WTC11 (cell line): ENCODE measurements at regions not wholly inside any gene's neighbourhood (a gene's known extent, or its start where the extent isn't known, plus 50 kb on each side); places are given as distances from the start of the nearest gene placed in this dataset.
A peak's percentile ranks its signal among the peaks of the same experiment; 100 is the strongest.

Source experiments
- ATAC-seq: fragments of 200-7000 bp; cut with Tn5 transposase; 2 replicates; pipeline ENCODE4 v1.10.0; 2021; ENCODE audit warnings: mild to moderate bottlenecking, moderate library complexity
- CTCF ChIA-PET: fragments of 300-600 bp; sonication (Branson Sonifier 250); formaldehyde crosslinking; loops from one replicate; lab custom pipeline; 2021; ENCODE audit warnings: antibody characterized with exemption; lab: Charles Lee
- POLR2A ChIA-PET: fragments of 350-600 bp; sonication (Branson Sonifier 250); formaldehyde crosslinking; loops from one replicate; lab custom pipeline; 2021; ENCODE audit warnings: antibody characterized with exemption; lab: Charles Lee
- DNase-seq: peaks from one replicate; pipeline ENCODE4 v3.0.0; 2021; ENCODE audit warnings: low spot score
- H3K27ac Mint-ChIP-seq: 2 replicates; pipeline ENCODE4 v1.8.0; 2021; ENCODE audit warnings: mixed read lengths
- H3K27me3 Mint-ChIP-seq: 2 replicates; pipeline ENCODE4 v1.8.0; 2021; ENCODE audit warnings: low read depth, mild to moderate bottlenecking, moderate library complexity, mixed read lengths
- H3K36me3 Mint-ChIP-seq: 2 replicates; pipeline ENCODE4 v1.8.0; 2021; ENCODE audit warnings: mixed read lengths
- H3K4me1 Mint-ChIP-seq: 2 replicates; pipeline ENCODE4 v1.8.0; 2022; ENCODE audit warnings: mixed read lengths
- H3K4me3 Mint-ChIP-seq: 2 replicates; pipeline ENCODE4 v1.8.0; 2021; ENCODE audit warnings: mild to moderate bottlenecking, moderate library complexity, mixed read lengths
- H3K9me3 Mint-ChIP-seq: 2 replicates; pipeline ENCODE4 v1.8.0; 2021; ENCODE audit warnings: mixed read lengths
- CREB1 ChIP-seq: sonication (generic); formaldehyde crosslinking; IDR thresholded peaks from 2 replicates; pipeline ENCODE4 v1.8.0; 2023; ENCODE audit warnings: mild to moderate bottlenecking, missing genetic modification reagents
- E2F4 ChIP-seq: sonication (generic); formaldehyde crosslinking; IDR thresholded peaks from 2 replicates; pipeline ENCODE4 v1.8.1; 2022; ENCODE audit warnings: low read depth, mild to moderate bottlenecking, moderate library complexity, missing genetic modification reagents, borderline replicate concordance
- EMX1 ChIP-seq: fragments of 250-450 bp; sonication (Bioruptor Pico); IDR thresholded peaks from 2 replicates; pipeline ENCODE4 v1.8.0; 2021; ENCODE audit warnings: mild to moderate bottlenecking
- ESRRA ChIP-seq: sonication (generic); formaldehyde crosslinking; IDR thresholded peaks from 2 replicates; pipeline ENCODE4 v1.8.1; 2022; ENCODE audit warnings: mild to moderate bottlenecking, missing genetic modification reagents, borderline replicate concordance
- GRHL2 ChIP-seq: fragments of 250-450 bp; sonication (Bioruptor Pico); IDR thresholded peaks from 2 replicates; pipeline ENCODE4 v1.8.0; 2022; ENCODE audit warnings: mild to moderate bottlenecking, moderate library complexity; ENCODE audit not compliant: insufficient replicate concordance, severe bottlenecking
- JUN ChIP-seq: sonication (generic); formaldehyde crosslinking; IDR thresholded peaks from 2 replicates; pipeline ENCODE4 v1.8.0; 2023; ENCODE audit warnings: mild to moderate bottlenecking, missing genetic modification reagents
- MXD4 ChIP-seq: fragments of 250-450 bp; sonication (Bioruptor Pico); IDR thresholded peaks from 2 replicates; pipeline ENCODE4 v1.8.0; 2021; ENCODE audit warnings: mild to moderate bottlenecking, moderate library complexity, borderline replicate concordance
- MYBL2 ChIP-seq: sonication (generic); formaldehyde crosslinking; IDR thresholded peaks from 2 replicates; pipeline ENCODE4 v1.8.1; 2023; ENCODE audit warnings: mild to moderate bottlenecking, moderate library complexity, missing genetic modification reagents
- NFE2L1 ChIP-seq: sonication (generic); formaldehyde crosslinking; IDR thresholded peaks from 2 replicates; pipeline ENCODE4 v1.8.1; 2023; ENCODE audit warnings: missing genetic modification reagents
- NFYB ChIP-seq: sonication (generic); formaldehyde crosslinking; conservative IDR thresholded peaks from 2 replicates; pipeline ENCODE4 v1.8.0; 2022; ENCODE audit warnings: low read depth, missing genetic modification reagents
- ZBTB21 ChIP-seq: sonication (generic); formaldehyde crosslinking; IDR thresholded peaks from 2 replicates; pipeline ENCODE4 v1.8.1; 2023; ENCODE audit warnings: mild to moderate bottlenecking, missing genetic modification reagents, borderline replicate concordance
- ZBTB43 ChIP-seq: sonication (generic); formaldehyde crosslinking; IDR thresholded peaks from 2 replicates; pipeline ENCODE4 v1.8.1; 2023; ENCODE audit warnings: mild to moderate bottlenecking, missing genetic modification reagents
- ZNF219 ChIP-seq: sonication (generic); formaldehyde crosslinking; IDR thresholded peaks from 2 replicates; pipeline ENCODE4 v1.8.0; 2023; ENCODE audit warnings: missing genetic modification reagents, mild to moderate bottlenecking, borderline replicate concordance
- ZNF396 ChIP-seq: fragments of 250-450 bp; sonication (Bioruptor Pico); IDR thresholded peaks from 2 replicates; pipeline ENCODE4 v1.8.0; 2021; ENCODE audit warnings: mild to moderate bottlenecking, moderate library complexity, borderline replicate concordance
- TF ChIP-seq, protein P1 (sequence below): sonication (generic); formaldehyde crosslinking; IDR thresholded peaks from 2 replicates; pipeline ENCODE4 v1.8.1; 2022; ENCODE audit warnings: mild to moderate bottlenecking, missing genetic modification reagents, moderate library complexity, borderline replicate concordance
- TF ChIP-seq, protein P2 (sequence below): sonication (generic); formaldehyde crosslinking; IDR thresholded peaks from 2 replicates; pipeline ENCODE4 v1.8.0; 2022; ENCODE audit warnings: mild to moderate bottlenecking, missing genetic modification reagents
- TF ChIP-seq, protein P3 (sequence below): sonication (generic); formaldehyde crosslinking; IDR thresholded peaks from 2 replicates; pipeline ENCODE4 v1.8.1; 2023; ENCODE audit warnings: mild to moderate bottlenecking, missing genetic modification reagents, moderate library complexity

GRCh38 chr22:49104434-49104833 lies 723.2 kb downstream of the BRD1 start:
- H3K9me3 Mint-ChIP-seq, result no peaks in the 10 kb centered on the region
- no peak overlapping the region for H3K27ac Mint-ChIP-seq
- TF ChIP-seq NFE2L1 (CRISPR knock-in tag) (no peak), ZBTB43 (CRISPR knock-in tag) (peak; percentile 35; the same call in 1 of the 2 replicates)
- peaks cover 10% of the 10 kb centered on the region for H3K4me1 Mint-ChIP-seq
- DNase-seq (no peak), ATAC-seq (no peak)
- no peaks in the 10 kb centered on the region for H3K27me3 Mint-ChIP-seq
- no peaks in the 10 kb centered on the region for H3K36me3 Mint-ChIP-seq
- no peak overlapping the region for H3K4me3 Mint-ChIP-seq
- POLR2A ChIA-PET, result no interaction called here
- CTCF ChIA-PET, result no interaction called here

DNA sequence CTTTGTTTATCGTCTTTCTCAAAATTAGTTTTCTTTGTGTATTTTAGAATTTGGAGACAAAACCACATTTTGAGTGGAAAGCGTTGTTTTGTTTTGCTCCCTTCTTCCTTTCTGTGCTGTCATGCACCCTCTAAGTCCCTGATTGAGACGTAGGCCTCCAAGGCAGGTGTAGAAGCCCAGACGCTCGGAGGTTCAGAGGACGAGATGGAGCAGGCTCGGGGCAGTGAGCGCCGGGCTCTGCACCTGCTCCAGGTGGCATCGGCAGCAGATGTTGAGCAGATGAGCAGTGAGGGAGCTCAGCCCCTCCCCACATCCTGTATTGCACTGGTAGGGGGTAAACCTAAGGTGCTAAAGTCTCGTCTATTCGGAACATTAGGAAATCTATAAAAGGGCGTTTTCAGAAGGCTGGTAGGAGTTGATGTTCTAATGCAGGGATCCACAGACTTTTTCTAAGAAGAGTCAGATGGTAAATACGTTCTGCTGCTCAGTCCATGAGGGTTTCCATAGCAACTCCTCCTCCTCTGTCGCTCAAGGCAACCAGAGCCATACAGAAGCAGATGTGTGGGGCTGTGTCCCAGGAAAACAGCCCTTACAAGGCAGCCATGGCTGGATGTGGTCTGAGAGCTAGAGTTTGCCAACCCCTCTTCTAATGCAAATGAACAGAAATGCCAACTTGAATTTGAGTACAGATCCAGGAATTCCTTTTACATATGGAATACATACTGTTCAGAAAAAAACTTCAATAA lies 724.2 kb downstream of the BRD1 start:
- Mint-ChIP-seq H3K4me1 (peaks cover 10% of the 10 kb centered on the region), H3K36me3 (no peaks in the 10 kb centered on the region), H3K27me3 (no peaks in the 10 kb centered on the region), H3K4me3 (no peak overlapping the region), H3K9me3 (no peaks in the 10 kb centered on the region), H3K27ac (no peak overlapping the region)
- CTCF ChIA-PET, result no interaction called here
- ATAC-seq (peak; percentile 50), DNase-seq (no peak)
- POLR2A ChIA-PET, result no interaction called here
- no peak for TF ChIP-seq JUN
- no peak for TF ChIP-seq MYBL2 (CRISPR knock-in tag)
- TF ChIP-seq, protein P1, sequence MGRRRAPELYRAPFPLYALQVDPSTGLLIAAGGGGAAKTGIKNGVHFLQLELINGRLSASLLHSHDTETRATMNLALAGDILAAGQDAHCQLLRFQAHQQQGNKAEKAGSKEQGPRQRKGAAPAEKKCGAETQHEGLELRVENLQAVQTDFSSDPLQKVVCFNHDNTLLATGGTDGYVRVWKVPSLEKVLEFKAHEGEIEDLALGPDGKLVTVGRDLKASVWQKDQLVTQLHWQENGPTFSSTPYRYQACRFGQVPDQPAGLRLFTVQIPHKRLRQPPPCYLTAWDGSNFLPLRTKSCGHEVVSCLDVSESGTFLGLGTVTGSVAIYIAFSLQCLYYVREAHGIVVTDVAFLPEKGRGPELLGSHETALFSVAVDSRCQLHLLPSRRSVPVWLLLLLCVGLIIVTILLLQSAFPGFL (CRISPR knock-in tag), result no peak
- TF ChIP-seq E2F4 (CRISPR knock-in tag), result no peak
- no peak for TF ChIP-seq ZNF219 (CRISPR knock-in tag)
- TF ChIP-seq ZNF396 (CRISPR knock-in tag), result no peak
- no peak for TF ChIP-seq ESRRA (CRISPR knock-in tag)

- peaks cover 10% of the 10 kb centered on the region for H3K4me1 Mint-ChIP-seq
- H3K4me3 Mint-ChIP-seq, result no peak overlapping the region
- ChIA-PET POLR2A (no interaction called here), CTCF (no interaction called here)
- H3K36me3 Mint-ChIP-seq, result no peaks in the 10 kb centered on the region
- H3K9me3 Mint-ChIP-seq, result no peaks in the 10 kb centered on the region
- no peak for TF ChIP-seq NFYB (CRISPR knock-in tag)
- H3K27me3 Mint-ChIP-seq, result no peaks in the 10 kb centered on the region
- no peak for DNase-seq
- no peak for ATAC-seq
- H3K27ac Mint-ChIP-seq, result no peak overlapping the region
Observed at GRCh38 chr22:49102367-49102766, 725.3 kb downstream of the BRD1 start.

DNA sequence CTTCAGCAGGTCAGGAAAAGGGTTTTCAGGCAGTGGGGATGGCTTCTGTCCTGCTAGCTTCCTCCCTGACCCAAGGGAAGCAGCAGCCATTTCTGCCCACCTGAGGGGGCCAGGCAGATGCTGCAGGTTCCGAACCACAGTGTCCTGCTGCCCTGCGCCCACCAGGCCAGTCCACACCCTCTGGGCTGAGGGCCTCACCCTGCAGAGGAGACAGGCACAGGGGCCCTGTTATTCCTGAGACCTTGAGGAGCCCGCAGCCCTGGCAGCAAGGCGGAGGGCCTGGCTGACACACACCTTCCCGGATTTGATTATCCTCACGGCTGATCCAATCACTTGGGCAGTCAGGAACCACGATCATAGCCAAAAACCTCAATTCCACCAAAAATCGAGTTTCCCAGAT lies 725.8 kb downstream of the BRD1 start:
- no peak for DNase-seq
- TF ChIP-seq EMX1 (CRISPR knock-in tag), result no peak
- TF ChIP-seq CREB1, result no peak
- TF ChIP-seq ZNF219 (CRISPR knock-in tag), result no peak
- CTCF ChIA-PET, result interaction anchor here (2.0 kb wide), 1 partner anchor 203 kb away, joined by 5 read pairs; no protein-coding TSS in a partner anchor

DNA sequence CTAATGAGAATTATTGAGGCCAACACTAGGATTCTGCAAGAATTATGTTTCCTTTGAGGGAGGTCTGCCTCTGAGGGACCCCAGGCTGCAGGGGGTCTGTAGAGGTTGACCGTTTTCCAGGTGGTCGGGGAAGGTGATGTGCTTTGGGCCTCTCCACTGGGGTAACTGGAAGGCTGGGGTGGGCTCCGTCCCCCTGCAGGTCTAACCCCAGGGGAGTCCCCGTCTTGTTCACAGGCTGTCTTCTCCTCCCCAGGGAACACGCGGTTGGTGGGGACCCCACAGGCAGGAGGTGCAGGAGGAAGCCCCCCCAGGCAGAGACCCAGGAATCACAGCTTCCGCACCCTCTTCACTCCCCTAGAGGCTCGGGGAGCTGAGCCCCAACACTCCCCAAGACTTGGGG lies 726.4 kb downstream of the BRD1 start:
- ChIA-PET CTCF (interaction anchor here (2.0 kb wide), 1 partner anchor 204 kb away, joined by 5 read pairs; no protein-coding TSS in a partner anchor), POLR2A (no interaction called here)
- Mint-ChIP-seq H3K9me3 (no peaks in the 10 kb centered on the region), H3K4me3 (no peak overlapping the region), H3K36me3 (no peaks in the 10 kb centered on the region), H3K4me1 (peaks cover 10% of the 10 kb centered on the region), H3K27ac (no peak overlapping the region), H3K27me3 (no peaks in the 10 kb centered on the region)
- no peak for ATAC-seq
- no peak for DNase-seq
- no peak for TF ChIP-seq ZBTB21 (CRISPR knock-in tag)
- TF ChIP-seq, protein P2, sequence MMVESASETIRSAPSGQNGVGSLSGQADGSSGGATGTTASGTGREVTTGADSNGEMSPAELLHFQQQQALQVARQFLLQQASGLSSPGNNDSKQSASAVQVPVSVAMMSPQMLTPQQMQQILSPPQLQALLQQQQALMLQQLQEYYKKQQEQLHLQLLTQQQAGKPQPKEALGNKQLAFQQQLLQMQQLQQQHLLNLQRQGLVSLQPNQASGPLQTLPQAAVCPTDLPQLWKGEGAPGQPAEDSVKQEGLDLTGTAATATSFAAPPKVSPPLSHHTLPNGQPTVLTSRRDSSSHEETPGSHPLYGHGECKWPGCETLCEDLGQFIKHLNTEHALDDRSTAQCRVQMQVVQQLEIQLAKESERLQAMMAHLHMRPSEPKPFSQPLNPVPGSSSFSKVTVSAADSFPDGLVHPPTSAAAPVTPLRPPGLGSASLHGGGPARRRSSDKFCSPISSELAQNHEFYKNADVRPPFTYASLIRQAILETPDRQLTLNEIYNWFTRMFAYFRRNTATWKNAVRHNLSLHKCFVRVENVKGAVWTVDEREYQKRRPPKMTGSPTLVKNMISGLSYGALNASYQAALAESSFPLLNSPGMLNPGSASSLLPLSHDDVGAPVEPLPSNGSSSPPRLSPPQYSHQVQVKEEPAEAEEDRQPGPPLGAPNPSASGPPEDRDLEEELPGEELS (CRISPR knock-in tag), result no peak
- TF ChIP-seq MXD4 (CRISPR knock-in tag), result no peak
- no peak for TF ChIP-seq GRHL2
- TF ChIP-seq, protein P3, sequence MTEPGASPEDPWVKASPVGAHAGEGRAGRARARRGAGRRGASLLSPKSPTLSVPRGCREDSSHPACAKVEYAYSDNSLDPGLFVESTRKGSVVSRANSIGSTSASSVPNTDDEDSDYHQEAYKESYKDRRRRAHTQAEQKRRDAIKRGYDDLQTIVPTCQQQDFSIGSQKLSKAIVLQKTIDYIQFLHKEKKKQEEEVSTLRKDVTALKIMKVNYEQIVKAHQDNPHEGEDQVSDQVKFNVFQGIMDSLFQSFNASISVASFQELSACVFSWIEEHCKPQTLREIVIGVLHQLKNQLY, result no peak
- TF ChIP-seq, protein P1 (CRISPR knock-in tag), result no peak

More for the DNA sequence above, 725.8 kb downstream of the BRD1 start:
- Mint-ChIP-seq H3K4me1 (peaks cover 10% of the 10 kb centered on the region), H3K36me3 (no peaks in the 10 kb centered on the region), H3K27ac (no peak overlapping the region), H3K9me3 (no peaks in the 10 kb centered on the region), H3K4me3 (no peak overlapping the region), H3K27me3 (no peaks in the 10 kb centered on the region)
- POLR2A ChIA-PET, result no interaction called here
- no peak for ATAC-seq
